Embryonic facial prominence (tissue), 1 donor: ENCODE measurements at regions not wholly inside any gene's neighbourhood (a gene's known extent, or its start where the extent isn't known, plus 50 kb on each side); places are given as distances from the start of the nearest gene placed in this dataset.

Source experiments
- DNase-seq: peaks from one replicate; pipeline ENCODE4 v3.0.0-alpha.2; 2016; ENCODE audit errors: extremely low spot score

GRCh38 chr10:128739930-128740329 lies 613.7 kb upstream of the MKI67 start:
- DNase-seq, result no peak

DNA sequence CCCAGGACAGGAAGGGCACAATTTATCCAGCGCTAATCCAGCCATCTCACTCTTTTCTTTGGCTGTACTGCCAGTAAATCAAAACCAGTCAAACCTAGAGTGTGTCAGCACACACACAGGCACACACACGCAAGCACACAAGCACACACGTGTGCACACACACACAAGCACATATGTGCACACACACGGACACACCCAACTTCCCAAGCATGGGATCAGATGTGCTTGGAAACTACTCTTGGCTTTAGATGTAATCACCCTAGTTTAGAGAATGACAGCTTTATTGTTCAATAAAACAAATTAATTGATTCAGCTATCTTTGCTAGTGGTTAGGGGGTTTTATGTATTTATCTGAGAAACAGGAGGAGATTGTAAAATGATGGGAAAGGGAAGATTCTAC lies 615.0 kb upstream of the MKI67 start:
- no peak for DNase-seq

DNA sequence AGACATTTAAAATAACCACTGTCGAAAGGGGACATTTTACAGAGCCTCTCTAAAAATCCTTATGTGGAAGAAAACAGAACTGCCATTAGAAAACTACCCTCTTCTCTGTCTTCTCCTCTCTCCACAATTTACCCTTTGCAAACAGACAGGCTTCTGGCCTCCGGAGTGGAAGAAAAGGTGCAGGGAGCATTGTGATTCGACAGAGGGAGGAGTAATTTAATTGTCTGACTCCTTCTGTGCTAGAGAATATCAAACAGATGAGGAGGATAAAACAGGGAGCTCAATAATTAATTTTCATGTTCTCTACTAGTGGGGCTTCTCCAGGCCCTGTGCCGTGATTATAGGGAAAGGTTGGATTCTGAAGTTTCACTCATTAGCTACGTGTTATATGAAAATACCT lies 615.5 kb upstream of the MKI67 start:
- no peak for DNase-seq

- no peak for DNase-seq
Observed at GRCh38 chr10:128744092-128744491, 617.9 kb upstream of the MKI67 start.

DNA sequence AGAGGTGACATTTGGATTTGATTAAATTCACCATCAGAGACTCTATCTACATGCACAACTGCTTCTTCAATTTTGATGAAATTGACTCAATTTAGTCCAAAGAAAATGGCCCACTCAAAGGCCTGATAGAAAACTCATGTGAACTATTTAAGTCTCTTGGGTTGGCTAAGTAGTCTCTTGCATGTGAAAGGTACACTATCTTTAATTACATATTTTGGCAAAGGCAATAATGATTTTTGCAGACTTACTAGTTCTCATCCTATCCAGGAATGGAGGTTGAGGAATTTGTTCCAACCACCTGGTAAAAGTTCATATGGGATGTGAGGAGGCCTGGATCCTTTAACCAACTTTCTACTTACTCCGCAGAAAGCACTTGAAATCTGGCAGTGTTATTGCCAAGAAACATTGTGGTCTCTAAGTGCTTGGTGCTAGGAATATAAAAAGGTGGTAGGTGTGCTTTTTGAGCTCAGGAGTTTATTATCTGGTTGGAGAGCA lies 618.6 kb upstream of the MKI67 start:
- no peak for DNase-seq

- no peak for DNase-seq
Observed at GRCh38 chr10:128747582-128748346, 621.5 kb upstream of the MKI67 start.

- DNase-seq, result no peak
Observed at GRCh38 chr10:128751284-128751683, 625.1 kb upstream of the MKI67 start.

DNA sequence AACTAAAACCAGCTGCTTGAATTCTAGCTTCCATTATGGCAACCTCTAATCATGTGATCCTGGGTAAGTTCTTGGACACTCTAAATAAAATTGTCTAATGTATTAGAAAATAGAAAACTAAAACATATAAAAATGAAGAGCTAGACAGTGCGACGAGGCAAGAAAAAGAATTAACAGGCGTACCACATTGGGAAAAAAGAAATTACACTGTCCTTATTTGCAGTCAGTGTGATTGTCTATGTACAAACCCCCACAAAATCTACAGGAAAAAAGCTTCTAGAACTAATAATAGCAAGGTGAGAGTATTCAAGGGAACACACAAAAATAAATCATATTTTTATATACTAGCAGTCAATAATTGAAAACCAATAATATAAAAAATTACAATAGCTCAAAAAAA lies 625.6 kb upstream of the MKI67 start:
- no peak for DNase-seq

GRCh38 chr10:128759174-128759573 lies 633.0 kb upstream of the MKI67 start:
- no peak for DNase-seq

- DNase-seq, result no peak
Observed at GRCh38 chr10:128763588-128763987, 637.4 kb upstream of the MKI67 start.

GRCh38 chr10:128764190-128764589 lies 638.0 kb upstream of the MKI67 start:
- DNase-seq, result no peak

- no peak for DNase-seq
Observed at GRCh38 chr10:128766915-128767314, 640.7 kb upstream of the MKI67 start.

DNA sequence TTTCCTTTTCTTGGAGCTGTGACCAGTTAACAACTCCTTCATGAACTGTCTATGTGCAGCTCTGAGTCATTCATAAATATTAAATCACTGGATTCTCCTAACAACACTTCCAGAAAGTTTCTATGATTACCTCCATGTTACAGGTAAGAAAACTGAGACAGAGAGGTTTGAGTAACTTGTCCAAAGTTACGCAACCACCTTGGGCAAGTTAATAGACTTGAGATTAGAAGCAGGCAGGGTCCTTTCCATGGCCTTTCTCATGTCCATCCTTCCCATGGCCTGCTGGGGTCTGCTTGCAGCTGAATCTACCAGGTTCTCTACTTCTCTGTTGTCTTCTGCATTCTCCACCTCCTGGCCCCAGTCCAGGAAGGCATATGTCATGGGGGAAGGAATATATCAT lies 648.8 kb upstream of the MKI67 start:
- DNase-seq, result no peak

- DNase-seq, result no peak
Observed at GRCh38 chr10:128775743-128776142, 649.5 kb upstream of the MKI67 start.

- DNase-seq, result no peak
Observed at GRCh38 chr10:128776673-128777252, 650.5 kb upstream of the MKI67 start.

DNA sequence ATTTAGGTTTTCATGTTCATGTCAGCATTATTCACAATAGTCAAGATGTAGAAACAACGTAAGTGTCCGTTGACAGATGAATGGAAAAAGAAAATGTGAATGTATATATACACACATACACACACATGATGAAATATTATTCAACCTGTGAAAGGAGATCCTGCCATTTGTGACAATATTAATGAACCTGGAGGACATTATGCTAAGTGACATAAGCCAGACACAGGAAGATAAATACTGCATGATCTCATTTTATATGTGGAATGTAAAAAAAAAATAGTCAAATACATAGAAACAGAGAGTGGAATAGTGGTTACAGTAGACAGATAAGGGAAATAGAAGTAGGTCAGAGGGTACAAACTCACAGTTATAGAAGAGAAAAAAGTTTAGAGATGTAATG lies 651.1 kb upstream of the MKI67 start:
- no peak for DNase-seq

DNA sequence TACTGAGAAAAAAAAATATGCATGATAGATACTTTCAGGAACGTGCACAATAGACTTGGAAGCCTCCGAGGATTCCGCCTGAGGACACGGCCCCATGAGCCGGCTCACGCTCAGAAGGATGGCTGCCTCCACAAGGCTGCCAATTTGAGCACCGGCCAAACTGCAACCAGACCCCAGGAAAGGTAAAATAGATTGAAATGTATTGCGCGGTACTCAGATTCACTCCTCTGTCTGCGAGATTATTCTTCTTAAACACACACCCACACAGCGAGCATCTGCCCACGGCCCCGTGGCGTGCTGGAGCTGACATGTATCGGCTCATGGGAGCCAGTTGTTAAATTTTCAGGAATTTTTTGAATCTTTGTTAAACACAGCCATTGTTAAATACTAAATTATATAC lies 653.2 kb upstream of the MKI67 start:
- DNase-seq, result no peak

DNA sequence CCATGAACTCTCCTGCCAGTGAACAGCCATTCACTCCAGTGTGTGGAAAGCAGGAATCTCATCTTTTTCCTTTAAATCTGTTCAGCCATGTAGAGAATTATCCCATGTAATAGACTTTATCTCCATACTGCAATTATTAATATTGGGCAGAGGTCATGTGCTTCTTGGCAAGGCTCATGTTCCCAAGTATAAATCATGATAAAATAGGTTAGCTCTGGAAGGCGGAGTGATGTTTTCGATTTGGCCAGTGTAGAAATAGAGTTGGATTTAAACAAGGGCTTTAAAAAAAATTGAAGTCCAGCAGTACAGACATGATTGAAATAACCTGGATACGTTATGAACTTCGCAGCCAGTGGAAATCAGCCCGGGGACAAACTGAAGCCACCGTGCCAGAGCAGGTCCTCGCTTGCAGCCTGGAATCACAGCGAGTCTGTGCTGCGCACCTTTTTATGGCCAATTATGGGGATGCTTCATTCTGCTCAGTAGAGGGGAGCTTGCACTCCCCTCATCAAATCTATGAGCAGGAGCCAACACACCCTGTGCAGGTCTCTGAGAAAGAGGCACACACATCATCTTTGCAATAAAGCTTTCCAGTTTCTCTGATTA lies 654.0 kb upstream of the MKI67 start:
- DNase-seq, result no peak

- no peak for DNase-seq
Observed at GRCh38 chr10:128781637-128782036, 655.4 kb upstream of the MKI67 start.

GRCh38 chr10:128784444-128784843 lies 658.2 kb upstream of the MKI67 start:
- no peak for DNase-seq

GRCh38 chr10:128792426-128793140 lies 666.4 kb upstream of the MKI67 start:
- no peak for DNase-seq
